B cell (primary cell): ENCODE measurements at regions not wholly inside any gene's neighbourhood (a gene's known extent, or its start where the extent isn't known, plus 50 kb on each side); places are given as distances from the start of the nearest gene placed in this dataset.

Experiments
- ATAC-seq: fragments of 200-7000 bp; cut with Tn5 transposase; one replicate; pipeline ENCODE4 v1.10.0; 2021; ENCODE audit warnings: low read depth, mild to moderate bottlenecking, moderate number of reproducible peaks, moderate library complexity
- CTCF ChIA-PET: fragments of 350-600 bp; sonication (Branson Sonifier 250); formaldehyde crosslinking; loops from one replicate; lab custom pipeline; 2021; ENCODE audit warnings: antibody characterized with exemption, inconsistent platforms; lab: Charles Lee
- POLR2A ChIA-PET: fragments of 350-600 bp; sonication (Branson Sonifier 250); formaldehyde crosslinking; loops from one replicate; lab custom pipeline; 2021; ENCODE audit warnings: antibody characterized with exemption; lab: Charles Lee
- DNase-seq: peaks from one replicate; pipeline ENCODE4 v3.0.0; 2013
- H2AFZ ChIP-seq: 2 replicates; pipeline ENCODE4 v1.6.1; 2012; ENCODE audit warnings: mild to moderate bottlenecking, low read depth, low read length; ENCODE audit not compliant: insufficient read depth, poor library complexity, severe bottlenecking
- H3K27ac ChIP-seq, 2 donors: 1 replicate in 1 of 2; 2 replicates in 1 of 2; pipeline ENCODE4 v1.5.1; 2012 to 2013; ENCODE audit warnings: low read length in 2 of 2, mild to moderate bottlenecking in 2 of 2, moderate library complexity in 1 of 2
- H3K27me3 ChIP-seq, 4 experiments: fragments of 200-600 bp in 1 of 4; sonication (generic) in 1 of 4; replicated peaks in 1 of 4; 1 replicate in 2 of 4; 2 replicates in 2 of 4; pipeline versions ENCODE4 v1.6.1 to v1.7.0; 2013 to 2016; ENCODE audit warnings: low read length in 3 of 4, mild to moderate bottlenecking in 2 of 4, mixed read lengths in 1 of 4, moderate library complexity in 1 of 4; ENCODE audit not compliant: insufficient read depth in 4 of 4, control insufficient read depth in 3 of 4; ENCODE audit errors: control extremely low read depth in 1 of 4
- H3K36me3 ChIP-seq, 2 experiments: replicated peaks in 1 of 2; 1 replicate in 1 of 2; 2 replicates in 1 of 2; pipeline versions ENCODE4 v1.6.1 to v1.7.1; 2013; ENCODE audit warnings: low read length in 1 of 2; ENCODE audit not compliant: insufficient read depth in 2 of 2, control insufficient read depth in 1 of 2; ENCODE audit errors: control extremely low read depth in 1 of 2, extremely low read depth in 1 of 2
- H3K4me1 ChIP-seq, 2 donors: fragments of 200-600 bp in 1 of 2; sonication (generic) in 1 of 2; 1 replicate in 1 of 2; 2 replicates in 1 of 2; pipeline versions ENCODE4 v1.5.1 to v1.6.1; 2013 to 2017; ENCODE audit warnings: low read length in 2 of 2; ENCODE audit not compliant: control insufficient read depth in 2 of 2, insufficient read depth in 2 of 2
- H3K4me2 ChIP-seq: replicated peaks from 2 replicates; pipeline ENCODE3; 2012; ENCODE audit warnings: mild to moderate bottlenecking, low read depth, low read length; ENCODE audit not compliant: poor library complexity, severe bottlenecking
- H3K4me3 ChIP-seq, 5 experiments: fragments of 200-600 bp in 1 of 5; sonication (generic) in 1 of 5; 1 replicate in 3 of 5; 2 replicates in 2 of 5; pipeline versions ENCODE4 v1.5.1 to v1.7.0; 2011 to 2016; ENCODE audit warnings: low read length in 4 of 5, mild to moderate bottlenecking in 4 of 5, low read depth in 2 of 5, control low read depth in 1 of 5, moderate library complexity in 1 of 5; ENCODE audit not compliant: insufficient read depth in 1 of 5; ENCODE audit errors: control extremely low read depth in 1 of 5, extremely low read depth in 1 of 5
- H3K79me2 ChIP-seq: fragments of 200-600 bp; sonication (generic); one replicate; pipeline ENCODE4 v1.6.0; 2016; ENCODE audit warnings: low read length; ENCODE audit not compliant: control insufficient read depth, insufficient read depth
- H3K9ac ChIP-seq: fragments of 200-600 bp; sonication (generic); 2 replicates; pipeline ENCODE4 v1.6.1; 2017; ENCODE audit warnings: mild to moderate bottlenecking, low read length, moderate library complexity
- H3K9me3 ChIP-seq, 3 donors: one replicate each; pipeline versions ENCODE4 v1.6.1 to v1.7.1; 2013; ENCODE audit warnings: low read length in 2 of 3; ENCODE audit not compliant: control insufficient read depth in 2 of 3, insufficient read depth in 1 of 3; ENCODE audit errors: control extremely low read depth in 1 of 3
- H4K20me1 ChIP-seq: 2 replicates; pipeline ENCODE4 v1.6.0; 2012; ENCODE audit warnings: mild to moderate bottlenecking, low read length; ENCODE audit not compliant: insufficient read depth, control insufficient read depth, poor library complexity, severe bottlenecking
- H3K27ac Mint-ChIP-seq: one replicate; pipeline ENCODE4 v1.8.0; 2021; ENCODE audit warnings: mixed read lengths
- H3K27me3 Mint-ChIP-seq: one replicate; pipeline ENCODE4 v1.8.0; 2021; ENCODE audit warnings: mixed read lengths
- H3K4me1 Mint-ChIP-seq: one replicate; pipeline ENCODE4 v1.8.0; 2021; ENCODE audit warnings: mixed read lengths
- H3K4me3 Mint-ChIP-seq: one replicate; pipeline ENCODE4 v1.8.0; 2021; ENCODE audit warnings: mixed read lengths
- H3K9me3 Mint-ChIP-seq: one replicate; pipeline ENCODE4 v1.8.0; 2022; ENCODE audit warnings: mixed read lengths; ENCODE audit not compliant: insufficient read depth
- EZH2 ChIP-seq: IDR thresholded peaks from 2 replicates; pipeline ENCODE4 v1.6.1; 2012; ENCODE audit warnings: borderline replicate concordance, low read depth, mild to moderate bottlenecking, moderate library complexity, low read length; ENCODE audit not compliant: insufficient read depth, poor library complexity, severe bottlenecking
- WGBS: methylation state at CpG from one replicate; pipeline ENCODE4 v1.1.5; 2013; ENCODE audit warnings: missing lambda C conversion rate; ENCODE audit not compliant: insufficient coverage; 5-methylcytosine and 5-hydroxymethylcytosine counted together
- intact Hi-C: fragments of 100-400 bp; cut with micrococcal nuclease; formaldehyde crosslinking; loops from one replicate; pipeline ENCODE4 v1.10.0; 2022
- TF ChIP-seq, protein P1 (sequence below): fragments of 200-600 bp; IDR thresholded peaks from one replicate; pipeline ENCODE4 v1.8.0; 2022; ENCODE audit warnings: antibody characterized with exemption, mild to moderate bottlenecking

DNA sequence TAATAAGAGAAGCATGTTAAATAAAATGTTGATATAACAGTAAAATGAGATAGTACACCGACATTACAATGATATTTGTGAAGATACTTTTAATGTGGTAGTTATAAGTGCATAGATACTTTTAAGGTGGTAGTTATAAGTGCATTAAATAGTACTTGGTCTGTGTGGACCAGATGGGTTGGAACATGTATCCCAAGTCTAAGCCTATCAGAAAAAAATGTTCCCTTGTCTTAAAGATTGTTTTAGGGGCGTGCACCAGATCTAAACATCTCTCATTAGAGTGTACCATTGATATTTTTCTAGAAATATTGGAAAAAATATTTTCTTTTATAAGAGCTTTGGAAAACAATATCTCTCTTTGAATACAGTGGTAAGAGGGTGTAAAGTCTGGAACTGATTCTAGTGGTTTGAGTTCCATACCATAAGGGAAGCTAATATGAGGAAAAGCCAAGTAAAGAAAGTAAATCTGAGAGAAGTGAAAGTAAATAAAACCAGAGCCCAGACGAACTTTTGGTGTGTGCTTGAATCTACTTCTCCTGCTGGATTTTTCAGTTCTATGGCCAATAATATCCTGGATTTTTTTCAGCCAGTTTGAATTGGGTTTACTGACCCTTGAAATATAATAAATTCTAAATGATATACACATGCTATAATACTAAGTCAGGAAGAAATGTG lies 175.3 kb downstream of the MBL2 start:
- POLR2A ChIA-PET: no interaction called here
- Histone ChIP-seq H3K9me3 (no peaks in the 10 kb centered on the region), H3K36me3 (no peaks in the 10 kb centered on the region), H4K20me1 (no peaks in the 10 kb centered on the region), H3K9ac (no peak overlapping the region), H3K4me3 (no peak overlapping the region), H3K27me3 (no peaks in the 10 kb centered on the region), H3K4me1 (no peaks in the 10 kb centered on the region), H3K4me2 (no peak overlapping the region), H3K27ac (no peak overlapping the region), H3K79me2 (no peaks in the 10 kb centered on the region), H2AFZ (no peak overlapping the region)
- 0% methylated on average over 1 of the region's 3 CpGs for WGBS
- Mint-ChIP-seq H3K27ac (no peak overlapping the region), H3K27me3 (no peaks in the 10 kb centered on the region), H3K4me3 (no peak overlapping the region), H3K4me1 (no peaks in the 10 kb centered on the region), H3K9me3 (no peaks in the 10 kb centered on the region)
- ATAC-seq (no peak), DNase-seq (no peak)
- TF ChIP-seq EZH2: no peak
- TF ChIP-seq, protein P1, sequence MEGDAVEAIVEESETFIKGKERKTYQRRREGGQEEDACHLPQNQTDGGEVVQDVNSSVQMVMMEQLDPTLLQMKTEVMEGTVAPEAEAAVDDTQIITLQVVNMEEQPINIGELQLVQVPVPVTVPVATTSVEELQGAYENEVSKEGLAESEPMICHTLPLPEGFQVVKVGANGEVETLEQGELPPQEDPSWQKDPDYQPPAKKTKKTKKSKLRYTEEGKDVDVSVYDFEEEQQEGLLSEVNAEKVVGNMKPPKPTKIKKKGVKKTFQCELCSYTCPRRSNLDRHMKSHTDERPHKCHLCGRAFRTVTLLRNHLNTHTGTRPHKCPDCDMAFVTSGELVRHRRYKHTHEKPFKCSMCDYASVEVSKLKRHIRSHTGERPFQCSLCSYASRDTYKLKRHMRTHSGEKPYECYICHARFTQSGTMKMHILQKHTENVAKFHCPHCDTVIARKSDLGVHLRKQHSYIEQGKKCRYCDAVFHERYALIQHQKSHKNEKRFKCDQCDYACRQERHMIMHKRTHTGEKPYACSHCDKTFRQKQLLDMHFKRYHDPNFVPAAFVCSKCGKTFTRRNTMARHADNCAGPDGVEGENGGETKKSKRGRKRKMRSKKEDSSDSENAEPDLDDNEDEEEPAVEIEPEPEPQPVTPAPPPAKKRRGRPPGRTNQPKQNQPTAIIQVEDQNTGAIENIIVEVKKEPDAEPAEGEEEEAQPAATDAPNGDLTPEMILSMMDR: no peak
- CTCF ChIA-PET: interaction anchor here (0.6 kb wide), 1 partner anchor 1203 kb away, joined by 3 read pairs; no protein-coding TSS in a partner anchor
- intact Hi-C loops: no loop called here

DNA sequence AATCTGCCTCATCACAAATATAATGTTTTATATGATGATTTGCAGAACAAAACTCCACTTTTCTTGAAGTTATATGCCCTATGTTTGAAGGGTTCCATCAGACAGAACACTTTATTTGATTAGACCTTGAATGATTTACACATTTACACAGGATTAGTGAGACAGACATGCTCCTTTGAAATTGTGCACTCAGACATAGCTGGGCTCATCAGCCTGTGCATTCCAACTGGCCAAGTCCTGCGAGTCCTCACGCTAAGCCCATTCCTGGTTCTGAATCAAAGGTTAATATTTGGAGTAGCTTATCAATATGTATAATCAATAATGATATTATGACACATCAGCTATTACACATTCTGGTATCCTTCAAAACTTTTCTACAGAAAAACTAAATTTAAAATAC lies 173.6 kb downstream of the MBL2 start:
- Histone ChIP-seq H3K4me2 (no peak overlapping the region), H2AFZ (no peak overlapping the region), H3K9ac (no peak overlapping the region), H3K4me3 (no peak overlapping the region), H4K20me1 (no peaks in the 10 kb centered on the region), H3K27me3 (no peaks in the 10 kb centered on the region), H3K4me1 (no peaks in the 10 kb centered on the region), H3K36me3 (no peaks in the 10 kb centered on the region), H3K9me3 (no peaks in the 10 kb centered on the region), H3K79me2 (no peaks in the 10 kb centered on the region), H3K27ac (no peak overlapping the region)
- no CpG with 5 or more reads among the region's 2 CpGs for WGBS
- DNase-seq (no peak), ATAC-seq (no peak)
- Mint-ChIP-seq H3K27ac (no peak overlapping the region), H3K27me3 (no peaks in the 10 kb centered on the region), H3K4me1 (no peaks in the 10 kb centered on the region), H3K4me3 (no peak overlapping the region), H3K9me3 (no peaks in the 10 kb centered on the region)
- ChIA-PET POLR2A (no interaction called here), CTCF (no interaction called here)
- no peak for TF ChIP-seq EZH2
- TF ChIP-seq, protein P1: no peak
- intact Hi-C loops: no loop called here
